GM12872 (cell line): ENCODE measurements at regions not wholly inside any gene's neighbourhood (a gene's known extent, or its start where the extent isn't known, plus 50 kb on each side); places are given as distances from the start of the nearest gene placed in this dataset.

ENCODE experiments used
- CTCF ChIP-seq: IDR thresholded peaks from 3 replicates; pipeline ENCODE4 v1.5.1; 2011; ENCODE audit warnings: low read depth, mild to moderate bottlenecking, low read length, moderate library complexity; ENCODE audit not compliant: insufficient read depth

GRCh38 chr10:112094984-112095383, 88.6 kb downstream of the GPAM start:
- no peak for TF ChIP-seq CTCF

GRCh38 chr10:112095731-112096130, 87.8 kb downstream of the GPAM start:
- no peak for TF ChIP-seq CTCF

GRCh38 chr10:112098682-112099081, 84.9 kb downstream of the GPAM start:
- TF ChIP-seq CTCF: no peak
